ENCODE measurements at regions not wholly inside any gene's neighbourhood (a gene's known extent, or its start where the extent isn't known, plus 50 kb on each side); places are given as distances from the start of the nearest gene placed in this dataset.

DNA sequence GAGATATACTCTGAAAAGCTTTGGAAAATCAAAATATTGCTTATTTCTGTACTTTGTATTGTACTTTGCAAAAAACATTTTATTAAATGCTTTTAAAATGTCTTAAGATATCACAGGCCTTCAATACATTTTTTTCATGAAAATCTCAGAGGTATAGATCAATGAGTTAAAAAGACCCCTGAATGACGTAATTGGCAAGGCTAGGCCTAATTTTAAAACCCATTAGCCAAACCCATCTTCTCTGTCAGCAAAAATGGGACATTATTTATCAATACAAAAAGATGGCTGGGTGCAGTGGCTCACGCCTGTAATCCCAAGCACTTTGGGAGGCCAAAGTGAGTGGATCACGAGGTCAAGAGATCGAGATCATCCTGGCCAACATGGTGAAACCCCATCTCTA is 84.8 kb upstream of the PAK5 start:
- TF ChIP-seq SIN3A (IDR thresholded peaks at IDR 0.05; ENCODE audit: borderline replicate concordance, insufficient read depth, low read depth, low read length): no peak
- TF ChIP-seq, protein P1, sequence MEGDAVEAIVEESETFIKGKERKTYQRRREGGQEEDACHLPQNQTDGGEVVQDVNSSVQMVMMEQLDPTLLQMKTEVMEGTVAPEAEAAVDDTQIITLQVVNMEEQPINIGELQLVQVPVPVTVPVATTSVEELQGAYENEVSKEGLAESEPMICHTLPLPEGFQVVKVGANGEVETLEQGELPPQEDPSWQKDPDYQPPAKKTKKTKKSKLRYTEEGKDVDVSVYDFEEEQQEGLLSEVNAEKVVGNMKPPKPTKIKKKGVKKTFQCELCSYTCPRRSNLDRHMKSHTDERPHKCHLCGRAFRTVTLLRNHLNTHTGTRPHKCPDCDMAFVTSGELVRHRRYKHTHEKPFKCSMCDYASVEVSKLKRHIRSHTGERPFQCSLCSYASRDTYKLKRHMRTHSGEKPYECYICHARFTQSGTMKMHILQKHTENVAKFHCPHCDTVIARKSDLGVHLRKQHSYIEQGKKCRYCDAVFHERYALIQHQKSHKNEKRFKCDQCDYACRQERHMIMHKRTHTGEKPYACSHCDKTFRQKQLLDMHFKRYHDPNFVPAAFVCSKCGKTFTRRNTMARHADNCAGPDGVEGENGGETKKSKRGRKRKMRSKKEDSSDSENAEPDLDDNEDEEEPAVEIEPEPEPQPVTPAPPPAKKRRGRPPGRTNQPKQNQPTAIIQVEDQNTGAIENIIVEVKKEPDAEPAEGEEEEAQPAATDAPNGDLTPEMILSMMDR (IDR thresholded peaks at IDR 0.05): no peak
- no peak for TF ChIP-seq TCF7L2 (IDR thresholded peaks at IDR 0.05; ENCODE audit: low read depth, low read length)
- no peak for TF ChIP-seq POLR2AphosphoS5 (IDR thresholded peaks at IDR 0.05; ENCODE audit: low read depth, low read length)
- TF ChIP-seq, protein P2, sequence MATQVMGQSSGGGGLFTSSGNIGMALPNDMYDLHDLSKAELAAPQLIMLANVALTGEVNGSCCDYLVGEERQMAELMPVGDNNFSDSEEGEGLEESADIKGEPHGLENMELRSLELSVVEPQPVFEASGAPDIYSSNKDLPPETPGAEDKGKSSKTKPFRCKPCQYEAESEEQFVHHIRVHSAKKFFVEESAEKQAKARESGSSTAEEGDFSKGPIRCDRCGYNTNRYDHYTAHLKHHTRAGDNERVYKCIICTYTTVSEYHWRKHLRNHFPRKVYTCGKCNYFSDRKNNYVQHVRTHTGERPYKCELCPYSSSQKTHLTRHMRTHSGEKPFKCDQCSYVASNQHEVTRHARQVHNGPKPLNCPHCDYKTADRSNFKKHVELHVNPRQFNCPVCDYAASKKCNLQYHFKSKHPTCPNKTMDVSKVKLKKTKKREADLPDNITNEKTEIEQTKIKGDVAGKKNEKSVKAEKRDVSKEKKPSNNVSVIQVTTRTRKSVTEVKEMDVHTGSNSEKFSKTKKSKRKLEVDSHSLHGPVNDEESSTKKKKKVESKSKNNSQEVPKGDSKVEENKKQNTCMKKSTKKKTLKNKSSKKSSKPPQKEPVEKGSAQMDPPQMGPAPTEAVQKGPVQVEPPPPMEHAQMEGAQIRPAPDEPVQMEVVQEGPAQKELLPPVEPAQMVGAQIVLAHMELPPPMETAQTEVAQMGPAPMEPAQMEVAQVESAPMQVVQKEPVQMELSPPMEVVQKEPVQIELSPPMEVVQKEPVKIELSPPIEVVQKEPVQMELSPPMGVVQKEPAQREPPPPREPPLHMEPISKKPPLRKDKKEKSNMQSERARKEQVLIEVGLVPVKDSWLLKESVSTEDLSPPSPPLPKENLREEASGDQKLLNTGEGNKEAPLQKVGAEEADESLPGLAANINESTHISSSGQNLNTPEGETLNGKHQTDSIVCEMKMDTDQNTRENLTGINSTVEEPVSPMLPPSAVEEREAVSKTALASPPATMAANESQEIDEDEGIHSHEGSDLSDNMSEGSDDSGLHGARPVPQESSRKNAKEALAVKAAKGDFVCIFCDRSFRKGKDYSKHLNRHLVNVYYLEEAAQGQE (IDR thresholded peaks at IDR 0.05; ENCODE audit: insufficient read depth in 1 of 2, low read depth in 2 of 2, low read length in 1 of 2): no peak
- BruUV-seq (replicated peaks): no TSS peak
- CTCF ChIA-PET: no interaction called here
- H3K4me1 ChIP-seq (ENCODE audit: control insufficient read depth, insufficient read depth, low read length): no peaks in the 10 kb centered on the region
- ATAC-seq (no peak), DNase-seq (ENCODE audit: low read depth, low spot score) (no peak)
- no peak overlapping the region for H3K4me3 ChIP-seq (ENCODE audit: low read depth in 2 of 2, low read length in 2 of 2)
- in situ Hi-C loops (cut with HindIII; ENCODE audit: low pct_unique_long_range_greater_than_20kb, low sequenced_read_pairs): no loop called here
- H3K27ac ChIP-seq (ENCODE audit: low read length): no peak overlapping the region
- H3K36me3 ChIP-seq (ENCODE audit: control insufficient read depth, insufficient read depth, low read length): no peaks in the 10 kb centered on the region
- H3K9me3 ChIP-seq (ENCODE audit: control insufficient read depth, insufficient read depth, low read depth, low read length): no peaks in the 10 kb centered on the region
- POLR2A ChIA-PET: no interaction called here
- H3K27me3 ChIP-seq (ENCODE audit: control insufficient read depth, insufficient read depth, low read length): no peaks in the 10 kb centered on the region
- intact Hi-C loops (cut with micrococcal nuclease; ENCODE audit: unreplicated experiment): no loop called here

DNA sequence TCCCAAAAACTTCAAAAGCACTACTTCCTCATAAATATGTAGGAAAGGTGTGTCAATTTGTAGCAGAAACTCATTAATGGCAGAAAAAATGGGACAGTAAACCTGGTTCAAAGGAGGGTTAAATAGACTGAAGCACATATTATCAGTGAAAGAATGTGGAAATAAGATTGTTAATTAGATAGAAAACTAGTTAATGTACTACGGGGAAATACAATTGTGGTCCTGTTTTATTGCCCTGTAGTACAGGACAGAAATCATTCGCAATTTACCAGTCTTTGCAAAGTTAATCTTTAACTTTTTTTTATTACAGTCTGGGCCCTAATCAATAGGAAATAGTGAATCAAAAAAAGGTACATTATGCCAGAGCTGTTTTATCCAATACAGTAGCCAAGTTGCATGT is 82.0 kb upstream of the PAK5 start:
- H3K4me1 ChIP-seq (ENCODE audit: control insufficient read depth, insufficient read depth, low read length): no peaks in the 10 kb centered on the region
- POLR2A ChIA-PET: interaction anchor here (0.7 kb wide), 1 partner anchor 1471 kb away, joined by 3 read pairs; no protein-coding TSS in a partner anchor
- DNase-seq (ENCODE audit: low read depth, low spot score) (no peak), ATAC-seq (no peak)
- no peaks in the 10 kb centered on the region for H3K9me3 ChIP-seq (ENCODE audit: control insufficient read depth, insufficient read depth, low read depth, low read length)
- CTCF ChIA-PET: no interaction called here
- H3K27me3 ChIP-seq (ENCODE audit: control insufficient read depth, insufficient read depth, low read length): no peaks in the 10 kb centered on the region
- H3K4me3 ChIP-seq (ENCODE audit: low read depth in 2 of 2, low read length in 2 of 2): no peak overlapping the region
- no TSS peak for BruUV-seq (replicated peaks)
- in situ Hi-C loops (cut with HindIII; ENCODE audit: low pct_unique_long_range_greater_than_20kb, low sequenced_read_pairs) (no loop called here), intact Hi-C loops (cut with micrococcal nuclease; ENCODE audit: unreplicated experiment) (no loop called here)
- H3K27ac ChIP-seq (ENCODE audit: low read length): no peak overlapping the region
- TF ChIP-seq POLR2AphosphoS5 (IDR thresholded peaks at IDR 0.05; ENCODE audit: low read depth, low read length) (no peak), SIN3A (IDR thresholded peaks at IDR 0.05; ENCODE audit: borderline replicate concordance, insufficient read depth, low read depth, low read length) (no peak), TCF7L2 (IDR thresholded peaks at IDR 0.05; ENCODE audit: low read depth, low read length) (no peak)
- TF ChIP-seq, protein P1 (IDR thresholded peaks at IDR 0.05): no peak
- TF ChIP-seq, protein P2 (IDR thresholded peaks at IDR 0.05; ENCODE audit: insufficient read depth in 1 of 2, low read depth in 2 of 2, low read length in 1 of 2): no peak
- H3K36me3 ChIP-seq (ENCODE audit: control insufficient read depth, insufficient read depth, low read length): no peaks in the 10 kb centered on the region
